ENCODE measurements at regions not wholly inside any gene's neighbourhood (a gene's known extent, or its start where the extent isn't known, plus 50 kb on each side); places are given as distances from the start of the nearest gene placed in this dataset.

DNA sequence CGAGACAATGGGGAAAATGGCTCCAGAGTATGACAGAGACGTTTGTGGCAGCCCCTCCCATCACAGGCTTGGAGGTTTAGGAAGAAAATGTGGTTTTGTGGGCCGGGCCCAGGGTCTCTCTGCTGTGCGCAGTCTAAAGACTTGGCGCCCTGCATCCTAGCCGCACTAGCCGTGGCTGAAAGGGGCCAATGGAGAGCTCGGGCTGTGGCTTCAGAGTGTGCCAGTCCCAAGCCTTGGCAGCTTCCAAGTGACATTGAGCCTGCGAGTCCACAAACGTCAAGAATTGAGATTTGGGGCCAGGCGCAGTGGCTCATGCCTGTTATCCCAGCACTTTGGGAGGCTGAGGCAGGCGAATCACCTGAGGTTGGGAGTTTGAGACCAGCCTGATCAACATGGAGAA, 513.1 kb downstream of the PCDH17 start:
- no peak overlapping the region for H3K4me3 ChIP-seq (ENCODE audit: low read depth, low read length)
- no peak overlapping the region for H2AFZ ChIP-seq (ENCODE audit: low read length, unreplicated experiment)
- H3K27ac ChIP-seq (ENCODE audit: low read depth, low read length): no peak overlapping the region
- H3K27me3 ChIP-seq (ENCODE audit: insufficient read depth, low read length): no peaks in the 10 kb centered on the region
- no peaks in the 10 kb centered on the region for H3K79me2 ChIP-seq (ENCODE audit: control insufficient read depth, insufficient read depth, low read length, unreplicated experiment)
- H3K36me3 ChIP-seq (ENCODE audit: insufficient read depth, low read length): no peaks in the 10 kb centered on the region
- no peaks in the 10 kb centered on the region for H3K4me1 ChIP-seq (ENCODE audit: control insufficient read depth, insufficient read depth, low read length, unreplicated experiment)

DNA sequence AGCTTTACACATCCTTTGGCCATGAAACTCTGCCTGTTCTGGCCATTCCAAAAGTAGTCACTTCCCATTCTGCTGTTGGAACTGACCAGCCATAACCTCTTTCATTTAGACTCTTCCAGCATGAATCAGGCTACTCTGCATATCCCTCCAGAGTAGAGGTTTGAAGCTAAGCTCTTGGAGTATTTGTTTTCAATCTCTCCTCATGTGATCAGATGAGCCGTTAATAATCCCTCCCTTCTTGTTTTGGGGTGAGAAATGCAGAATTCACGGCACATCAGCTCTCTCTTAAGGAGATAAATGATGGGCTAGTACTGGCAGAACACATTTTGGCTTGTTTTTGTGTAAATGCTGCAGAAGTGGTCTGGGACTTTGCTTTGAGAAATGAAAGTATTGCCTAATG, 519.9 kb downstream of the PCDH17 start:
- no peaks in the 10 kb centered on the region for H3K4me1 ChIP-seq (ENCODE audit: control insufficient read depth, insufficient read depth, low read length, unreplicated experiment)
- no peak overlapping the region for H2AFZ ChIP-seq (ENCODE audit: low read length, unreplicated experiment)
- H3K27me3 ChIP-seq (ENCODE audit: insufficient read depth, low read length): no peaks in the 10 kb centered on the region
- H3K79me2 ChIP-seq (ENCODE audit: control insufficient read depth, insufficient read depth, low read length, unreplicated experiment): no peaks in the 10 kb centered on the region
- no peak overlapping the region for H3K27ac ChIP-seq (ENCODE audit: low read depth, low read length)
- H3K4me3 ChIP-seq (ENCODE audit: low read depth, low read length): no peak overlapping the region
- H3K36me3 ChIP-seq (ENCODE audit: insufficient read depth, low read length): no peaks in the 10 kb centered on the region

GRCh38 chr13:58160980-58161379, 529.4 kb downstream of the PCDH17 start:
- no peak overlapping the region for H2AFZ ChIP-seq (ENCODE audit: low read length, unreplicated experiment)
- H3K4me1 ChIP-seq (ENCODE audit: control insufficient read depth, insufficient read depth, low read length, unreplicated experiment): no peaks in the 10 kb centered on the region
- no peak overlapping the region for H3K27ac ChIP-seq (ENCODE audit: low read depth, low read length)
- H3K4me3 ChIP-seq (ENCODE audit: low read depth, low read length): no peak overlapping the region
- no peaks in the 10 kb centered on the region for H3K36me3 ChIP-seq (ENCODE audit: insufficient read depth, low read length)
- no peaks in the 10 kb centered on the region for H3K27me3 ChIP-seq (ENCODE audit: insufficient read depth, low read length)
- no peaks in the 10 kb centered on the region for H3K79me2 ChIP-seq (ENCODE audit: control insufficient read depth, insufficient read depth, low read length, unreplicated experiment)

GRCh38 chr13:58165617-58166016, 534.1 kb downstream of the PCDH17 start:
- Histone ChIP-seq H3K27me3 (ENCODE audit: insufficient read depth, low read length) (no peaks in the 10 kb centered on the region), H2AFZ (ENCODE audit: low read length, unreplicated experiment) (no peak overlapping the region), H3K79me2 (ENCODE audit: control insufficient read depth, insufficient read depth, low read length, unreplicated experiment) (no peaks in the 10 kb centered on the region), H3K36me3 (ENCODE audit: insufficient read depth, low read length) (no peaks in the 10 kb centered on the region), H3K27ac (ENCODE audit: low read depth, low read length) (no peak overlapping the region), H3K4me1 (ENCODE audit: control insufficient read depth, insufficient read depth, low read length, unreplicated experiment) (no peaks in the 10 kb centered on the region), H3K4me3 (ENCODE audit: low read depth, low read length) (no peak overlapping the region)

DNA sequence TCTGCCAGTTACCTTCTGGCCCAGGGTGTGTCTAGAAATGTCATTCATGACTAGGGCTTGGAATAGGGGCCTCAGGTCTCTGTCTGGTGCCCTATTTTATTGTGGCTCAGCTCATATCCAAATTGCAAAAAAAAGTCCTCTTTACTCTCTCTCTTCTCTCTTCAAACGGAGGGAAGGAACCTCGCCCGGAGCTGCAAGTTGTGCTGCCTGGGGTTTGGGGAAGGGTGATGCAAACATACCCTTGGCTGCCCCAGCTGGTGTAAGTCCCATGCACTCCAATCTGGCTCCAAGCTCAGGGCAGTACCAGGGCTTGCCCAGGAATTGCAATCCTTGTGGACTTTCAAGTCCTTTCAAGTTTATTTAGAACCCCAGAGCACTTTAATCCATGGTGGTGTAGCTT, 549.6 kb downstream of the PCDH17 start:
- Histone ChIP-seq H3K27me3 (ENCODE audit: insufficient read depth, low read length) (no peaks in the 10 kb centered on the region), H2AFZ (ENCODE audit: low read length, unreplicated experiment) (no peak overlapping the region), H3K4me3 (ENCODE audit: low read depth, low read length) (no peak overlapping the region), H3K27ac (ENCODE audit: low read depth, low read length) (no peak overlapping the region), H3K36me3 (ENCODE audit: insufficient read depth, low read length) (no peaks in the 10 kb centered on the region), H3K4me1 (ENCODE audit: control insufficient read depth, insufficient read depth, low read length, unreplicated experiment) (no peaks in the 10 kb centered on the region), H3K79me2 (ENCODE audit: control insufficient read depth, insufficient read depth, low read length, unreplicated experiment) (no peaks in the 10 kb centered on the region)

DNA sequence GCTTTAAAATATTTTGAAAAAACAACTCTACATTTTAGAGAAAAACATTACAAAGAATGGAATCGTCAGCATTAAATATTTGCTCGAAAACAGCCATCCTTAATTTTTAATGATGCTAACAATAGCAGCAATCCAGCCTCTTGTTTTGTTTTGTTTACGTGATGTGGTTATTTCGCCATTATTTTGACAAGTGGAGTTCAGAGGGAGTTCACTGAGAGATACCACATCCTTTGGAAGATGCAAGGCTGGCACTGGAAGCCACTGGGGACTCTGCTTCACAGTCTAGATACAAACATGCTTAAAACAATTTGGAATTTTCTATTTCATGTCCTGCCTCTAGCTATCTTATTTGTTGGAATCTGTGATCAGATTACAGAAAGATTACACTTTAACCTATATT, 556.3 kb downstream of the PCDH17 start:
- no peak overlapping the region for H3K4me3 ChIP-seq (ENCODE audit: low read depth, low read length)
- no peaks in the 10 kb centered on the region for H3K79me2 ChIP-seq (ENCODE audit: control insufficient read depth, insufficient read depth, low read length, unreplicated experiment)
- H2AFZ ChIP-seq (ENCODE audit: low read length, unreplicated experiment): no peak overlapping the region
- no peaks in the 10 kb centered on the region for H3K4me1 ChIP-seq (ENCODE audit: control insufficient read depth, insufficient read depth, low read length, unreplicated experiment)
- H3K27ac ChIP-seq (ENCODE audit: low read depth, low read length): no peak overlapping the region
- H3K27me3 ChIP-seq (ENCODE audit: insufficient read depth, low read length): no peaks in the 10 kb centered on the region
- no peaks in the 10 kb centered on the region for H3K36me3 ChIP-seq (ENCODE audit: insufficient read depth, low read length)

GRCh38 chr13:58190577-58190976, 559.0 kb downstream of the PCDH17 start:
- no peak overlapping the region for H3K4me3 ChIP-seq (ENCODE audit: low read depth, low read length)
- no peak overlapping the region for H3K27ac ChIP-seq (ENCODE audit: low read depth, low read length)
- no peaks in the 10 kb centered on the region for H3K79me2 ChIP-seq (ENCODE audit: control insufficient read depth, insufficient read depth, low read length, unreplicated experiment)
- no peaks in the 10 kb centered on the region for H3K36me3 ChIP-seq (ENCODE audit: insufficient read depth, low read length)
- H3K4me1 ChIP-seq (ENCODE audit: control insufficient read depth, insufficient read depth, low read length, unreplicated experiment): no peaks in the 10 kb centered on the region
- no peak overlapping the region for H2AFZ ChIP-seq (ENCODE audit: low read length, unreplicated experiment)
- H3K27me3 ChIP-seq (ENCODE audit: insufficient read depth, low read length): no peaks in the 10 kb centered on the region

DNA sequence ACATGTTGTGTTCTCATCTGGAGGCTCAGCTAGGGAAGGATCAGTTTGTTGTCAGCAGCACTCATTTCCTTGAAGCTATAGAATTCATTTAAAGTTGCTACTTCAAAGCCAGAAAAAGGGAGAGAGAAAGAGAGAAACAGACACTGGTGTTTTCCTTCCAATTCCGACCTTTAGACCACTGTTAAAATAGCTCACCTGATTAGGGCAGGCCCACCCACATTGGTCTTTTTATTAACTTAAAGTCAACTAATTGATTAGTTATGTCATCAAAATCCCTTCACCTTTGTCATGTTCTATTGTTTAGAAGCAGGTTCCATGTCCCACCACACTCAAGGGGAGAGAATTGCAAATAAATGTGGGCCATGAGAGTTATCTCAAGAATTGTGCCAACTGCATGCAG, 560.2 kb downstream of the PCDH17 start:
- no peaks in the 10 kb centered on the region for H3K27me3 ChIP-seq (ENCODE audit: insufficient read depth, low read length)
- no peaks in the 10 kb centered on the region for H3K79me2 ChIP-seq (ENCODE audit: control insufficient read depth, insufficient read depth, low read length, unreplicated experiment)
- no peak overlapping the region for H2AFZ ChIP-seq (ENCODE audit: low read length, unreplicated experiment)
- no peaks in the 10 kb centered on the region for H3K4me1 ChIP-seq (ENCODE audit: control insufficient read depth, insufficient read depth, low read length, unreplicated experiment)
- H3K36me3 ChIP-seq (ENCODE audit: insufficient read depth, low read length): no peaks in the 10 kb centered on the region
- no peak overlapping the region for H3K27ac ChIP-seq (ENCODE audit: low read depth, low read length)
- H3K4me3 ChIP-seq (ENCODE audit: low read depth, low read length): no peak overlapping the region

- Histone ChIP-seq H3K27me3 (ENCODE audit: insufficient read depth, low read length) (no peaks in the 10 kb centered on the region), H3K27ac (ENCODE audit: low read depth, low read length) (no peak overlapping the region), H3K79me2 (ENCODE audit: control insufficient read depth, insufficient read depth, low read length, unreplicated experiment) (no peaks in the 10 kb centered on the region), H3K4me3 (ENCODE audit: low read depth, low read length) (no peak overlapping the region), H3K36me3 (ENCODE audit: insufficient read depth, low read length) (no peaks in the 10 kb centered on the region), H3K4me1 (ENCODE audit: control insufficient read depth, insufficient read depth, low read length, unreplicated experiment) (no peaks in the 10 kb centered on the region), H2AFZ (ENCODE audit: low read length, unreplicated experiment) (no peak overlapping the region)
Observed at GRCh38 chr13:58202099-58202498, 570.6 kb downstream of the PCDH17 start.

GRCh38 chr13:58207501-58207900, 576.0 kb downstream of the PCDH17 start:
- Histone ChIP-seq H3K4me3 (ENCODE audit: low read depth, low read length) (no peak overlapping the region), H3K79me2 (ENCODE audit: control insufficient read depth, insufficient read depth, low read length, unreplicated experiment) (no peaks in the 10 kb centered on the region), H3K27ac (ENCODE audit: low read depth, low read length) (no peak overlapping the region), H3K36me3 (ENCODE audit: insufficient read depth, low read length) (no peaks in the 10 kb centered on the region), H3K27me3 (ENCODE audit: insufficient read depth, low read length) (no peaks in the 10 kb centered on the region), H3K4me1 (ENCODE audit: control insufficient read depth, insufficient read depth, low read length, unreplicated experiment) (no peaks in the 10 kb centered on the region), H2AFZ (ENCODE audit: low read length, unreplicated experiment) (no peak overlapping the region)

GRCh38 chr13:58235454-58235853, 603.9 kb downstream of the PCDH17 start:
- Histone ChIP-seq H3K4me1 (ENCODE audit: control insufficient read depth, insufficient read depth, low read length, unreplicated experiment) (no peaks in the 10 kb centered on the region), H2AFZ (ENCODE audit: low read length, unreplicated experiment) (no peak overlapping the region), H3K27ac (ENCODE audit: low read depth, low read length) (no peak overlapping the region), H3K36me3 (ENCODE audit: insufficient read depth, low read length) (no peaks in the 10 kb centered on the region), H3K4me3 (ENCODE audit: low read depth, low read length) (no peak overlapping the region), H3K79me2 (ENCODE audit: control insufficient read depth, insufficient read depth, low read length, unreplicated experiment) (no peaks in the 10 kb centered on the region), H3K27me3 (ENCODE audit: insufficient read depth, low read length) (no peaks in the 10 kb centered on the region)
